ENCODE measurements at regions not wholly inside any gene's neighbourhood (a gene's known extent, or its start where the extent isn't known, plus 50 kb on each side); places are given as distances from the start of the nearest gene placed in this dataset.

- FAIRE-seq: no peak
Observed at GRCh38 chr2:479490-480176, 191.7 kb upstream of the ALKAL2 start.

GRCh38 chr2:479031-479430 lies 191.1 kb upstream of the ALKAL2 start:
- FAIRE-seq: no peak

GRCh38 chr2:471560-471959 lies 183.7 kb upstream of the ALKAL2 start:
- FAIRE-seq: no peak

DNA sequence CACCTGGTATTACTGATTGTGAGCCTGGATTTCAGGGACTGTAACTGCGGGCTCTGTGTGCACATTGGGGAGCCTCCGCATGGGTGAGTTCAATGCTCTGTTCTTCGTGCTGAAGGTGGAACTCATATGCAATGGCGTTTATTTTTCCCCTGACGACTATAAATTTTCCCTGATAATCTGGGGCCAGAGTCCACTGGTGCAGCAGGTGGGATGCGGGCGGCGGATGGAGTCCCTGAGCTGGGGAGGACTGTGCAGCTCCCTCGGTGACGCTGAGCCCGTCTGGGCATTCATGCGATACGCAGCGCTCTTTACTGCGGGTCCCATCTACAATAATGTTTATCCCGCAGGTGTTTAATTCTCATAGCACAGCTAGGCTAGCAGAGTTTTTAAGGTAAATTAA lies 181.6 kb upstream of the ALKAL2 start:
- no peak for FAIRE-seq

- FAIRE-seq: no peak
Observed at GRCh38 chr2:468648-469336, 180.9 kb upstream of the ALKAL2 start.

GRCh38 chr2:467892-468647 lies 180.2 kb upstream of the ALKAL2 start:
- FAIRE-seq: no peak

- FAIRE-seq: no peak
Observed at GRCh38 chr2:467543-467891, 179.6 kb upstream of the ALKAL2 start.

DNA sequence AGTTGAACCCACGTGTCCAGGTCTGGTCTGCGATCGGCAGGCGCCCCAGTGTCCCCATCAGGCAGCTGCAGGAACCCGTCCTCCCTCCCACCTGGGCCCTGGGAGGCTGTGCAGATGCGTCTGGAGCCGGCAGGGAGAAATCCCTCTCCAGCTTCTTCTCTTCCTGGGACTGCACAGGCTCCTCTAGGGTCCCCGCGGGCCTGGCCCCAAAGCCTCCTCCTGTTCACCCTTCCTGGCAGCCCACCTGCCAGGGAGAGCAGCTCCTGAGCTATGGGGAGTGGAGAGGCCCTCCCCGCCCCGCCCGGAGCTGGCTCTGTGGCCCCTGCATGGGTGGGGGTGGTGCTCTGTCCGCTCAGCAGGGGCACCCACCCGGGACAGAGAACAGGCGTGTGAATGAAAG lies 179.2 kb upstream of the ALKAL2 start:
- no peak for FAIRE-seq

DNA sequence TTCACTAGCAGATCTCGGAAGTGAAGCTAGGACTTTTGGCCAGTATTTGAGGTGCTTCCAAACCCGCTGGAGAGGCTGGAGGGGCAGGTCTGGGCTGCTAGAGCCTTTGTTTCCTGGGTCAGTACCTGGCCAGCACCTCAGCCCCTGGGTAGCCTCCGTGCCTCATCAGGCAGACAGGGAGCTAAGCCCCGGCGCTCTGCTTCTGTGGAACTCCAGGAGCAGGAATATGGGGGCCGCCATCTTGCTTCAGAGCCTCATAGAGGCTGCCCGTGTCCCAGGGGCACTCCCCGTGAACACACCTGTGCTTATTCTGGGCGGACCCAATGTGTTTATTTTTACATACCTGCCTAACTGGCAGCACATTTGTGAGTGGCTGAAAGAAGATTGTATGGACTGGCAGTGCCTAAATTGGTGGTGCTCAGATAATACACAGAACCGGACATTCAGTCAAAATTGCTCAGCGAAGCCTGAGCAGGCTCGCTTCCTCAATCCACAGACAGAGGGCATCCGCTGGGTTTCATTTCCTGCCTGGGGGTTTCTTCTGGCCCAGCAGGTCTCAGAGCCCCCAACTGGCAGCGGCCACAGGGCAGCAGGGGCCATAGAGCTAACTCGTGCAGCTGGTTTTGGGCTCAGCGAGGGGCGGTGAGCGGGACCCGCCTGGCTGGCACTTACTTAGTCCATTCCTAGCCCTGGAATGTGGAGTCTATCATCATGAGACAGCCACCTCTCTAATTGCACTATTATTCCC lies 176.8 kb upstream of the ALKAL2 start:
- no peak for FAIRE-seq

GRCh38 chr2:460861-461260 lies 173.0 kb upstream of the ALKAL2 start:
- FAIRE-seq: no peak

GRCh38 chr2:459931-460330 lies 172.0 kb upstream of the ALKAL2 start:
- no peak for FAIRE-seq

DNA sequence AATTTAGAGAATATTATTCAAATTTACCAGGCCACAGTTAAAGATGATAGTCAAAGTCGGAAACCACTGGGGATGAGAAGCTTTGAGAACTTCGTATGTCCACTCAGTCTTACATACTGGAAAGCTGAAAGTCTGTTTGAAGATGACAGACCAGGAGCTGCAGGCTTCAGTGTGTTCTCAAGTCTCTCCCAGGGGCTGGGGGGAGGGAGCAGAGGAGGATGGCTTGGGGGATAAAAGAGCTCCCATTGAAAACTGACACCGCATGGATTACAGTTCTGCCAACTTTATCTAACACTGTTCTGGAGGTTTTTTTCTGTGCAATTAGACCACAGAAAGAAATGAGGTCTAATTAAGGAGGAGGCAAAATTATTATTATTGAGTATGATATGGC lies 170.5 kb upstream of the ALKAL2 start:
- FAIRE-seq: no peak

DNA sequence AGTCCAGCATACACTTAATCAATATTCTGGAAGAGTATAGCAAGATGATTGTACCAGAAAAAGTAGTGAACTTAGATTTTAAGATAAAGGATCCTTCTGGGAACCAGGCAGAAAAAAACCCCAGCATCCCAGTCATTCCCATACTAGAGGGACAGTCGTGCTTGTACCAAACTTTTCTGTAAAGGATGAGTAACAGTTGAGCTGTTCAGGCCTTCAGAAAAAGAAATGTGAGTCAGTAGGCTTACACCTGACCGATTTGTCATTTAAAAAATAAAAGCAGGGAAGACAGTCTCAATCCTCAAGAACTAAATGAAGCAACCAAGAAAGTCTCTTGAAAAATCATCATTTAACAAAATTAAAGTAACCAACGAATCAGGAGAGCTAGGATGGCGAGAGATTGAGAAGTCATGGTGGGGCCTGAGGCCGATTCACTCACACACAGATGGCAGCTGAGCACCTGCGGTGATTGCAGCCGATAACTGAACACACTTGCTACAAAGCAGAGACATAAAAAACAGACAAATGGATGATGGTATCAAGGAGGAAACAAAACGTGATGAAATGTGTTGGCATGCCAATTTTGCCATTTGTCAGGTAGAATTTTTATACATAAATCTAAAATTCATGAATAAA lies 170.0 kb upstream of the ALKAL2 start:
- no peak for FAIRE-seq

- no peak for FAIRE-seq
Observed at GRCh38 chr2:457262-457661, 169.4 kb upstream of the ALKAL2 start.

- no peak for FAIRE-seq
Observed at GRCh38 chr2:455913-456312, 168.0 kb upstream of the ALKAL2 start.

GRCh38 chr2:455015-455705 lies 167.3 kb upstream of the ALKAL2 start:
- no peak for FAIRE-seq

- FAIRE-seq: no peak
Observed at GRCh38 chr2:453132-453531, 165.2 kb upstream of the ALKAL2 start.

DNA sequence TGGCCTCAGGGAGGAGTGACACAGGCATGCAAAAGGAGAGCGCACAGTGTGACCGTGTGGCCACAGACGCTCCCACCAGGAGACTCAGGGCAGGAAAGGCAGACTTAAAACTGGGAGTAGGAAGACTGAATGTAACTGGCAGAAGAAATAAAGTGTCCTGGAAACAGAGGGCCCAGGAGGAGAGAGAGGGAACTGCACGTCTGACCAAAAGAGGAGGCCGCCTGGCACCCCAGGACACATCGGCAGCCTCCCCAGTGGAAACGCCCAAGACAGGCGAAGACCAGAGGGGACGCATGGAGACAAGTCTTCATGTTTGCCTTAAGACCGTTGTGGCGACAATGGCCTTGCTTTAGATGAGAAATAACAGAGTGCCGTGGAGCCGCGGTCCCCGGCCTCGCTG lies 163.6 kb upstream of the ALKAL2 start:
- no peak for FAIRE-seq

DNA sequence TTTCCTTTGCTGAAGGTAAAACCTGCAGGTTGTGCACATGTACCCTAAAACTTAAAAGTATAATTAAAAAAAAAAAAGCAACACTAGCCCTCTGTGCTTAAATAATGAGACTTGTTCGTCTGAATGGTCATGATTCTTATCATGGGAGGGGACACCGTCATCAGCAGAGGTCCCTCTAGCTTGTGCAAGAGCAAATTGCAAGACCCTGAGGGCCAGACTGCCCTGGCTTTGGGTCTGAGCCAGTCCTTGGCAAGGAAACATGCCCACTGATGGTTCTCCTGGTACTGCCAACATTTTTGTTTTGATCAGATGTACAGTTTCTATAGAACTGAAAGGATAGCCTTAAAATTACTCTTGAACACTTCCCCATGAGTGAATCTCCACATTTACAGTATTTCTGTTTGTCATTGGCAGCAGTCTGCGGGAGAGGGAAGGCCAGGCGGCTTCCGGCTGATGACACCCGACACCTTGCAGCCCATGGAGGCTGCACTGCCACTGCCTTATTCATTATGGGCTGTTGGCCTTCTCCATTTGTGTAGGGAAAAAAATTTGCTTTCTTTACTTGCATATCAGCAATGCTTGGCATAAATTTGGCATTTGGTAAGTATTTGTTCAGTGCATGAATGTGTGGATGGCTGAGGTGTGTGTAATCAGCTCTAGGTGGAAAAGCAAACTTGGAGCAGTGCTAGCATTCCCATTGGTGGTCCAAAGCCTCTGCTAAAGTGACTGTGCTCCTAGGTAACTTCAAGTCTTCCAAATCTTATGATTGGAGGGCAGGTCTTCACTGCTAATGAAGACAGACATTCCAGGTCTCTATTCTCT lies 161.6 kb upstream of the ALKAL2 start:
- no peak for FAIRE-seq

DNA sequence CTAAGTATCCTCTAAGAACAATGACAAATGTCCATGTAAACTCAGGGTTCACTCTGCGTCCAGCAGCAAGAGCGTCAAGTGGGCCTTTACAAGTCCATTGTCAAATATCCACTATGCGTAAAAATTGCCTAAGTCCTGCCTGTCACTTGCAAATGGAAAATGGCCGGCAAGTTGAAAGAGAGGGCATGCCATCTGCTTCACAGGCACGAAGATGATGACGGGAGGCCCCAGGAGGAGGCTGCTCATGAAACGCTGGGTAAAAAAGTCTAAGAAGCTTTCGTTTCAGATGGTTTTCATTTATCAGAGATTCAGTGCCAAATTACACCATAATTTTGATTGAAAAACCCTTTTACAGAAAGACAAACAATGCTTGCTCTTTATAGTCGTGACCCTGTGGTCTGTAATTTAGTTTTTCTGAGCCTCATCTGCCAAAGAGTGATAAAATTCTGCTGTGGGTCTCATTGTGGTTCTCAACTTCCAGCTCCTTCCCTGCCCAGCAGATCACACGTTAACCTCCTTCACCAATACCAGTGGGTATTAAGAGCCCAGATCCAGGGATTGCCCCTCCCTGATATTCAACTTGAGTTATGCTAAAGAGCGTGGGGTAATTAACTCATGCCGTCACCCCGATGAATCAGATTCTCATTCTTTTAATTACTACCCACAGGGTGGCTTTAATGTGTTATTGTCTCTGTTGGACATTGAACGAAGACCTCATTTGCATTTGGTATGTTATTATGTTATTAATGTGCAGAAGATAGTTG lies 160.2 kb upstream of the ALKAL2 start:
- FAIRE-seq: no peak

Data from A204.1 (cell line).